Ovary (tissue), 7 donors: ENCODE measurements at regions not wholly inside any gene's neighbourhood (a gene's known extent, or its start where the extent isn't known, plus 50 kb on each side); places are given as distances from the start of the nearest gene placed in this dataset.

Experiments
- DNase-seq, 5 donors: peaks; one replicate each; pipeline ENCODE4 v3.0.0-alpha.2; 2019 to 2020
- H3K27ac ChIP-seq, 2 donors: fragments of 200-600 bp; one replicate each; pipeline versions ENCODE4 v1.5.1 to v1.8.0; 2019 to 2022
- H3K27me3 ChIP-seq: fragments of 200-600 bp; one replicate; pipeline ENCODE4 v1.8.0; 2022
- H3K36me3 ChIP-seq: fragments of 200-600 bp; sonication (generic); one replicate; pipeline ENCODE4 v1.5.1; 2019
- H3K4me1 ChIP-seq: one replicate; pipeline ENCODE4 v1.8.1; 2013; ENCODE audit warnings: mild to moderate bottlenecking, moderate library complexity; ENCODE audit not compliant: insufficient read depth
- H3K4me3 ChIP-seq: fragments of 200-600 bp; sonication (generic); one replicate; pipeline ENCODE4 v1.5.1; 2017
- H3K9me3 ChIP-seq, 2 donors: fragments of 200-600 bp in 1 of 2; sonication (generic) in 1 of 2; one replicate each; pipeline versions ENCODE4 v1.5.1 to v1.8.1; 2013 to 2019; ENCODE audit warnings: mild to moderate bottlenecking in 1 of 2, moderate library complexity in 1 of 2
- CTCF ChIP-seq, 3 donors: fragments of 450-650 bp in 2 of 3; fragments of 200-600 bp in 1 of 3; IDR thresholded peaks; one replicate each; pipeline versions ENCODE4 v1.5.1 to v1.8.0; 2016 to 2022; ENCODE audit warnings: antibody characterized with exemption in 3 of 3, mild to moderate bottlenecking in 1 of 3
- EP300 ChIP-seq: sonication (generic); formaldehyde crosslinking; IDR thresholded peaks from one replicate; pipeline ENCODE4 v1.6.1; 2017; ENCODE audit warnings: antibody characterized with exemption
- POLR2A ChIP-seq: fragments of 450-650 bp; IDR thresholded peaks from one replicate; pipeline ENCODE4 v1.6.1; 2017; ENCODE audit warnings: antibody characterized with exemption, mild to moderate bottlenecking, moderate library complexity
- WGBS, 3 donors: extraction: QIAGEN DNeasy Blood & Tissue Kit in 1 of 3; methylation state at CpG; one replicate each; pipeline versions ENCODE4 v1.1.5 to v1.1.7; 2013 to 2017; 5-methylcytosine and 5-hydroxymethylcytosine counted together
- intact Hi-C, 4 donors: fragments of 100-400 bp; cut with DNase I; formaldehyde crosslinking; loops; one replicate each; pipeline versions ENCODE4 v1.11.0 to v1.15.1; 2022 to 2023
- donor health status: DM: no; HTN: no; CAD: no; lungs with moderate emphysema.
- donor health status: DM: no; HTN: no; CAD: no.
- donor health status: Bipolar disorder and iron deficiency.
- donor health status: DM: no; HTN: no; CAD: no.
- donor health status: DM: yes; HTN: yes; CAD: no.

DNA sequence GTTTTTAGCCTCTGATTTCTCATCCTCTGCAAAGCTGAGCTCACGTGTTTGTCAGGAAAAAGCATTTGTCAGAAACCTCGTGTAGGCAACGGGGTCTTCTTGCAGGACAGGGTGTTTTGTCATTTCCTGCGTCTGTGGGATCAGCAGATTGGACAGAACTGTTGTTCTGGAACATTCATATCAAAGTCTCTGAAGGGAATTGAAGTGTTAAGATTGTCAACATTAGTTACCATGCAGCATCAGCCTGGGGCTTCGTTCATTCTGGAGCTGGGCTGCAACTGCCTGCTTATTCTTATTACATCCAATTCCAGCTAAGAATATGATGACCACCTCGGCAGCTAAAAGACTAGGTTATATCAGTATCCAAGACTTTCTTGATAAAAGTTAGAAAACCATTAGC, 71.0 kb upstream of the RALGAPA2 start:
- H3K27ac ChIP-seq, result no peak overlapping the region

GRCh38 chr20:20782755-20783154, 70.3 kb upstream of the RALGAPA2 start:
- Histone ChIP-seq H3K36me3 (no peaks in the 10 kb centered on the region), H3K9me3 (no peaks in the 10 kb centered on the region), H3K4me1 (peaks cover 16% of the 10 kb centered on the region), H3K27me3 (no peaks in the 10 kb centered on the region), H3K27ac (no peak overlapping the region), H3K4me3 (no peak overlapping the region)
- intact Hi-C loops, result no loop called here
- no peak for DNase-seq
- TF ChIP-seq EP300 (no peak), CTCF (IDR thresholded peaks at IDR 0.05) (no peak), POLR2A (no peak)
- WGBS, 3 donors, result 2 to 16% (median 4%) methylated on average over 1 of the region's 1 CpG

More for the DNA sequence above, 71.0 kb upstream of the RALGAPA2 start:
- no peaks in the 10 kb centered on the region for H3K36me3 ChIP-seq
- no peak overlapping the region for H3K4me3 ChIP-seq
- 23 to 28% (median 24%) methylated on average over 6 of the region's 6 CpGs for WGBS, 3 donors
- DNase-seq, result no peak
- intact Hi-C loops, result no loop called here
- H3K27me3 ChIP-seq, result no peaks in the 10 kb centered on the region
- H3K9me3 ChIP-seq, result no peaks in the 10 kb centered on the region
- no peak for TF ChIP-seq EP300
- TF ChIP-seq POLR2A, result no peak
- TF ChIP-seq CTCF (IDR thresholded peaks at IDR 0.05), result no peak
- H3K4me1 ChIP-seq, result peaks cover 16% of the 10 kb centered on the region

DNA sequence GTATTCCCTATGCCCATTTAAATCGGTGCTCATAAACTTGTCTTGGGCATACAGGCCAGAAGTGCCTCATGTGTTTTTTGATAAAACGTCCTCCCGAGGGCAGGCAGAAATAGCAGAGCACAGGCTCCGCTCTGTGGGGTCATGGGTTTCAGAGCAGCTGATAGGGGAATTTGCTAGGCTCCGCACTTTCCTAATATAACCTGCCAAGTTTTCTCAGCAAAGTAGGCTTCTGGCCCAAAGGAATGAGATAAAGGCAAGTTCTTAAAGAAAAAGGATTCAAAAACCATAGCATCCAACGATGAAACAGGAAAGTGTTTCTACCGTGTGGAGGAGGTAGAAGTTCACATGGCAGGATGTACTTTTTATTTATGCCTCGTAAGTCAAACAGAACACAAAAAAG, 69.8 kb upstream of the RALGAPA2 start:
- no peak overlapping the region for H3K4me3 ChIP-seq

GRCh38 chr20:20781029-20781428, 68.6 kb upstream of the RALGAPA2 start:
- Histone ChIP-seq H3K9me3 (no peaks in the 10 kb centered on the region), H3K27ac (no peak overlapping the region), H3K4me1 (peaks cover 16% of the 10 kb centered on the region), H3K27me3 (no peaks in the 10 kb centered on the region), H3K36me3 (no peaks in the 10 kb centered on the region), H3K4me3 (no peak overlapping the region)
- intact Hi-C loops, result no loop called here
- WGBS, 3 donors, result 96 to 98% (median 97%) methylated on average over 5 of the region's 5 CpGs
- TF ChIP-seq POLR2A (no peak), CTCF (IDR thresholded peaks at IDR 0.05) (no peak), EP300 (no peak)
- no peak for DNase-seq

More for the DNA sequence above, 69.8 kb upstream of the RALGAPA2 start:
- H3K9me3 ChIP-seq, result no peaks in the 10 kb centered on the region
- H3K27ac ChIP-seq, result peak overlapping the region in 1 of 2 donors; percentile 27
- DNase-seq, result peak; percentile 32 to 68 (median 54)
- TF ChIP-seq POLR2A, result no peak
- no peak for TF ChIP-seq EP300
- TF ChIP-seq CTCF (IDR thresholded peaks at IDR 0.05), result no peak
- H3K36me3 ChIP-seq, result no peaks in the 10 kb centered on the region
- WGBS, 3 donors, result 2 to 4% (median 3%) methylated on average over 8 of the region's 8 CpGs
- H3K27me3 ChIP-seq, result no peaks in the 10 kb centered on the region
- H3K4me1 ChIP-seq, result peaks cover 16% of the 10 kb centered on the region
- intact Hi-C loops, result no loop called here
